Sigmoid colon (tissue), 4 donors: ENCODE measurements at regions not wholly inside any gene's neighbourhood (a gene's known extent, or its start where the extent isn't known, plus 50 kb on each side); places are given as distances from the start of the nearest gene placed in this dataset.

ENCODE experiments used
- CTCF ChIP-seq, 4 experiments: fragments of 450-650 bp in 3 of 4; fragments of 200-600 bp in 1 of 4; IDR thresholded peaks; one replicate each; pipeline ENCODE4 v1.5.1; 2016 to 2019; ENCODE audit warnings: antibody characterized with exemption in 4 of 4, mild to moderate bottlenecking in 3 of 4, moderate library complexity in 2 of 4
- POLR2A ChIP-seq, 2 donors: fragments of 450-650 bp; IDR thresholded peaks; one replicate each; pipeline ENCODE4 v1.6.1; 2016; ENCODE audit warnings: antibody characterized with exemption in 2 of 2, mild to moderate bottlenecking in 2 of 2, moderate library complexity in 2 of 2
- POLR2AphosphoS5 ChIP-seq, 4 donors: sonication (generic); formaldehyde crosslinking; IDR thresholded peaks; one replicate each; pipeline ENCODE4 v1.6.1; 2017; ENCODE audit warnings: antibody characterized with exemption in 4 of 4

GRCh38 chr2:128714851-128715312 lies 396.2 kb upstream of the HS6ST1 start:
- no peak for TF ChIP-seq CTCF (IDR thresholded peaks at IDR 0.05)
- TF ChIP-seq POLR2AphosphoS5 (IDR thresholded peaks at IDR 0.05), result no peak
- no peak for TF ChIP-seq POLR2A (IDR thresholded peaks at IDR 0.05)
